Sciatic nerve (tissue), 2 donors: ENCODE measurements at regions not wholly inside any gene's neighbourhood (a gene's known extent, or its start where the extent isn't known, plus 50 kb on each side); places are given as distances from the start of the nearest gene placed in this dataset.

Source experiments
- ATAC-seq: fragments of 200-7000 bp; cut with Tn5 transposase; one replicate; pipeline ENCODE4 v1.9.1; 2020; ENCODE audit warnings: mild to moderate bottlenecking, moderate library complexity
- DNase-seq: peaks from one replicate; pipeline ENCODE4 v3.0.0-alpha.2; 2020; ENCODE audit warnings: low spot score
- intact Hi-C: fragments of 100-400 bp; cut with DNase I; formaldehyde crosslinking; loops from one replicate; pipeline ENCODE4 v1.14.2; 2022
- donor health status: DM: no; HTN: no; CAD: no.
- donor health status: DM: no; HTN: no; CAD: no.

DNA sequence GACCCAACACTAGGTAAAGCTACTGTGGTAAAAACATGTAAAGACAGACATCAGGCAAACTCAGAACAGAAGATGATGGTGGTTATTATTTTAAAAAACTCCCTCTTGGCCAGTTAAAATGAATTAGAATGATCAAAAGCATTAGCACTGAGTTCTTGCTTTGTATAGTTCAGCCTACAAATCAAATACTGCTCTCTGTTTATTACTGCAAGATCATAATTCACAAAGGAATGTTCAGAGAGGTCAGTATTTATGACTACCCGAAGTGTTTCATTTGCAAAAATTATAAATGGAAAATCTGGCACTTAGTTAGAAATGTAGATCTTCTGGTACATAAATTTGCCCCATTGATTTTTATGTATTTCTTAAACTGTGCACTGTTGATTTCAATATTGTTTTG is 140.3 kb upstream of the PPP2R2B start:
- intact Hi-C loops, result no loop called here
- no peak for ATAC-seq

DNA sequence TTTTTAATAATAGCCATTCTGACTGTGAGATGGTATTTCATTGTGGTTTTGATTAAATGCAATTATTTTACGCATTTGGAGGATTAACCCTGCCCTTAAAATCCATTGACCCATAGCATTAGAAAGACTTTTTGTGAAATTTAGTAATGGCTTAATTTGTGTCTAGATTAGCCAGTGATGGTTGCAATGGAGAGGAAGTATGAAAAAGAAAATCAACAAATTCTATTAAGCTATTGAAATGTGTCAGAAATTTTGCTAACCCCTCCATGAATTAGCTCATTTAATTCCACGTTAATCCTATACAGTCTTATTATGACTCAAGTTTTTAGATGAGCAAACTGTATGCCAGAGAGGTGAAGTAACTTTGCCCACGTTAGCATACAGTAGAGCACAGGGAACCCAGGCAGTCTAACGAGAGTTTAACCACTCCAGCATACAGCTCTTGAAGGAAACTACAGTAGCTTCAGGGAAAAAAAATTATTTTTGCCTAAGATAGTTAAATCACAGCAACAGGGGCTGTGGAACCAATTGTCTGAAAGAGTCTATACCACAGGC is 158.2 kb upstream of the PPP2R2B start:
- DNase-seq (no peak), ATAC-seq (no peak)
- intact Hi-C loops, result no loop called here

More for the DNA sequence above, 140.3 kb upstream of the PPP2R2B start:
- no peak for DNase-seq

- no peak for DNase-seq
- no peak for ATAC-seq
- intact Hi-C loops, result no loop called here
Observed at GRCh38 chr5:147037515-147038205, 159.1 kb upstream of the PPP2R2B start.

DNA sequence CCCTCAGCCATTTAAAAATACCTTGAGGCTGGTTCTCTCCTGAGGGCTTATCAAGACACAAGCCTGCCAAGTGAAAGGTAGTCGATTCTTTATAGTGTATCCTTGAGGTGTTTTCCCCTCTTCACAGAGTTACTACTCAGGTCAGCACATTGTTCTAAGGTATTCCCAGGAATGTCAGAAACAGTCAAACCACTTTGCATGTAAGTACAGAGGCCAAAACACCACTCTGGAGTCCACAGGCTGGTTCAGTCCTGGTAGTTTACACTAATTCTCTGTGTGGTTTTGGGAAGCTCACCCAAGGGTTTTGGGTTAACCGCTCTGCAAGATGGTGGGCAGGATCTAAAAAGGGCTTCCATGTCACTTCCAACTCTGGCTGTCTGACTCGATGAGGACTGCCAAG is 162.3 kb upstream of the PPP2R2B start:
- intact Hi-C loops, result loop anchor here (10.0 kb wide), 1 partner anchor 134 kb away; no protein-coding TSS in a partner anchor
- ATAC-seq (no peak), DNase-seq (no peak)

GRCh38 chr5:147044572-147045273 is 166.2 kb upstream of the PPP2R2B start:
- intact Hi-C loops, result loop anchor here (10.0 kb wide), 1 partner anchor 130 kb away; no protein-coding TSS in a partner anchor
- DNase-seq, result no peak
- no peak for ATAC-seq

DNA sequence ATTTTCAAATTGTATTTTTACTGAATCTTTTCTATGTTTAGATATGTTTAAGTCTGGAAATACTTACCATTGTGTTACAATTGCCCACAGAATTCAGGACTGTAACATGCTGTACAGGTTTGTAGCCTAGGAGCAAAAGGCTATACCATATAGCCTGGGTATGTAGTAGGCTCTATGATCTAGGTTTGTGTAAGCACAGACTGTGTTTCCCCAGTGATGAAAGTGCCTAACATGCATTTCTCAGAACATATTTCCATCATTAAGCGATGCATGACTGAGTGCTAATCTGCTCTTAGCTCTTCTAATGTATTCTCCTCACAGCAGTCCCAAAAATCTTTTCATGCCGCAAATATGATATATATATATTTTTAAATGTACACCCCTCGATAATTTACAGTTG is 166.7 kb upstream of the PPP2R2B start:
- no peak for ATAC-seq

DNA sequence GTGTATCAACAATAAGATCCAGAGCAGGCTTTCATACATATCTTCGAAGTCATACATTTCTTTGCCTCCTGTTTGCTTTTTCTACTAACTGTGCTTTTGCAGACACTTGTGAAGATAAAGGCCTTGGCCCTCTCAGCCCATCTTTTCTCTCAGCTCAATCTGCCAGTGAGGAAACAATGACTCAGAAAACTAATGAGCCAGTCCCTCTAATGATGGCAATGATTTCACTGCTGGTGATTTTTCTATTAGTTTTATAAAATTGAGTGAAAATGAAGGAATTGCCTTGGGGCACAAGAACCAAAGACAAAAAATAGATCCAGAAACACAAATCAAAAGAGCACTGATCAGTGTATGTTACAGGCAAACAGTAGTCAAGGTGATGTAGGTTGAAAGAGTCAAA is 167.7 kb upstream of the PPP2R2B start:
- ATAC-seq, result no peak

More for the DNA sequence above, 166.7 kb upstream of the PPP2R2B start:
- intact Hi-C loops, result loop anchor here (10.0 kb wide), 1 partner anchor 130 kb away; no protein-coding TSS in a partner anchor
- no peak for DNase-seq

GRCh38 chr5:147046894-147047293 is 168.3 kb upstream of the PPP2R2B start:
- no peak for DNase-seq
- intact Hi-C loops, result loop anchor here (10.0 kb wide), 1 partner anchor 128 kb away; no protein-coding TSS in a partner anchor
- ATAC-seq, result no peak

More for the DNA sequence above, 167.7 kb upstream of the PPP2R2B start:
- intact Hi-C loops, result loop anchor here (10.0 kb wide), 1 partner anchor 129 kb away; no protein-coding TSS in a partner anchor
- no peak for DNase-seq

DNA sequence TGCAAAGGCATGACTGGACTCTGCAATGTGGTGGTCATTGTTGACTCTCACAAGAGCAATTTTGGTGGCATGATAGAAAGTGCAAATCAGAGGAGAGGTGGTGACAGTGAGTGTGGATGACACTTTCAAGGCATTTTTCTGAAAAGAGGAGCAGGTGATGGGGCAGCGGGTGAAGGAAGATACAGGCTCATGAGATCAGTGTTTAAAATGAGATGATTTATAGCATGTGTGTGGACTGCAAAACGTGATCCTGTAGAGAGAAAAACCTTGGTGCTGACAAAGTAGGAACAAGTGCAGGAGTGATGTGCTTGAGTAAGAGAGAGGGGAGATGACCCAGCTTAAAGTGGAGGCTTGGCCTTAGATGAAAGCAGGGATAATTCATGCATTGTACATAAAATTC is 171.2 kb upstream of the PPP2R2B start:
- DNase-seq, result no peak
- intact Hi-C loops, result loop anchor here (10.0 kb wide), 1 partner anchor 125 kb away; no protein-coding TSS in a partner anchor
- no peak for ATAC-seq

GRCh38 chr5:147050172-147050571 is 171.6 kb upstream of the PPP2R2B start:
- no peak for DNase-seq
- ATAC-seq, result no peak
- intact Hi-C loops, result no loop called here

DNA sequence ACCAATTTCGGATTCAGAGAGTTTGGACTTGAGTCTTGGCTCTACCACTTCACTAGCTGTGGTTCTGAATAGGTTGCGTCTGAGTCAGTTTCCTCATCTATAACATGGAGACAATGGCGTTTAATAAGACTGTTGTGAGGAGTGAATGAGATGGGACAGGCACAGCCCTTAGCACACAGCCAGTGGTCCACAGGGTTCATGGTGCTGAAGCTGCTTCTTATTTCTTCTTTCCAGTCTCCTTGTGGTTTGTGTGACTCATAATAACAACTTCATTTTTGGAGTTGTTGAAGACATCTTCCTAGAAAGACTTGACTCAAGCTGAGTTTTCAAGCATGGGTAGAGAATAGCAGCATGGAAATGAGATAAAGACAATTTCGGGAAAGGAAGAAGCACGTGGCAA is 172.6 kb upstream of the PPP2R2B start:
- intact Hi-C loops, result no loop called here
- ATAC-seq (no peak), DNase-seq (no peak)

DNA sequence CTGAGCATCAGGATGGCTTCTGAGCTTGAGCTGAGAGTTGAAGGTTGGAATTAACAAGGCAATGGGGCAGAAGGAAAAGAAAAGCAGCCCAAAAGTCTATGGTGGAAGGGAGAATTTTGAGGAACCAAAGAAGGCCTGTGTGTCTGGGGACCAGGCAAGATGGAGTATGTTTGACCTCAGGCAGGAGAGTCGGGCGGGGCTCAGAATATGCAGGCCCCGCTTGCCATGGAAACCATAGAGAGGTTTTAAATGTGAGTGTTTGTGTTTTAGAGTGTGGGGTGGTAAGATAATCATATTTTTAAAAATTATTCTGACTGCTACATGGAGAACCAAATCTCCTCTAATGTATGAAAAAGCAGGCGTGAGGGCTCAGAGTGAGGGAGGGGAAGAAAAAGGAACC is 174.0 kb upstream of the PPP2R2B start:
- DNase-seq, result no peak
- intact Hi-C loops, result no loop called here

DNA sequence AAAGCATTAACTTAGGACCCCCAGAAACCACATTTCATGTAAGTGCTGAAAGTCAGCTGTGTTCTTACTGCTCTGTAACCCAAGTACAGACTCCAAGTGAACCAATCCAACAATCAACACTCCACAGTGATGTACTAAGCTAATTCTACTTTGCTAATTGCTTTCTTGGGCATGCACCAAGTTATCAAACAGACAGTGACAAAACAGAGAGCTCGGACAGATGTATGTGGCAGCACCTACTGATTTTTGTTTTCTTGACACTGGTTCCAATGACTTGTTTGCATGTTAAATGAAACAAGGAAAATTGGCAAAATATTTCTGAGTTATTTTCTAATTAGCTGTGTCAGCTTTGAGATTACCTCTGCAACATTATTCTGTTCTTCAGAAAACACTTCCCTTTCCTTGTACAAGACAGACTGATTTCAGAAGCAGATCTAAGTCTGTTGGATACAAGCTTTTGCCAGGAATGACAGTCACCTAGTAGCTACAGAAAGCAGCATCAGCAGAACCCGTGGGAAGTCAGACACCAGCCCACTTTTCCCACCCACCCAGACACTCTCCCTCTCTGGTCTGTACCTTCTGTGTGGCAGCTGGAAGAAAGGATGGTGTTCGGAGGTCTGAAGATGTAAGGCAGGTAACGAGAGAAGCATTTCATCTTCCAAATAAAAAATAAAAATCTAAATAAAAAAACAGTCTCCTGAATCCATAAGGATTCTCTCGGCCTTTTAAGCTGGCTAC is 176.7 kb upstream of the PPP2R2B start:
- intact Hi-C loops, result no loop called here
- no peak for DNase-seq
- no peak for ATAC-seq

More for the DNA sequence above, 174.0 kb upstream of the PPP2R2B start:
- no peak for ATAC-seq

- DNase-seq, result no peak
- intact Hi-C loops, result no loop called here
- ATAC-seq, result peak; percentile 67
Observed at GRCh38 chr5:147055850-147056566, 177.5 kb upstream of the PPP2R2B start.

DNA sequence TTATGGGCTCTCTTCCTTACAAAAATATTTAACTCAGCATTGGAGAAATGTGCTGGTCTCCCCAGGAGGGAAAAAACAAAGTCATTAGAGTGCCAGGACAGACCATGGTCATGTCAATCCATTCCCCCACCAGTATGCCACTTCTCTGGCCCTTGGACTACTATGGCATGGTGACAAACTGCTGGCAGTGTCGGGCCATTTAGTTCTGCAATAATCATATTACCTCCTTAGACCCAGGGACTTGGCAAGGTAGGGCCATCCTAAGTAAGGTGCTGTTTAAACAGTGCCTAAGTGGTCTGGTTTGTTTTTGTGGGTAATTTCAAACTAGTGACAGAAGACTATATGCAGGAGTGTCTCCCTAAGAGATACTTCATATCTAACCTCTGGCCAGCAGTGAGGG is 177.8 kb upstream of the STK32A start:
- no peak for ATAC-seq
- DNase-seq, result no peak
- intact Hi-C loops, result no loop called here

GRCh38 chr5:147061431-147061830 is 173.4 kb upstream of the STK32A start:
- intact Hi-C loops, result no loop called here
- DNase-seq, result no peak
- ATAC-seq, result no peak

- DNase-seq, result no peak
- intact Hi-C loops, result no loop called here
- ATAC-seq, result no peak
Observed at GRCh38 chr5:147062427-147062826, 172.4 kb upstream of the STK32A start.

- ATAC-seq (no peak), DNase-seq (no peak)
- intact Hi-C loops, result no loop called here
Observed at GRCh38 chr5:147063943-147064342, 170.9 kb upstream of the STK32A start.

DNA sequence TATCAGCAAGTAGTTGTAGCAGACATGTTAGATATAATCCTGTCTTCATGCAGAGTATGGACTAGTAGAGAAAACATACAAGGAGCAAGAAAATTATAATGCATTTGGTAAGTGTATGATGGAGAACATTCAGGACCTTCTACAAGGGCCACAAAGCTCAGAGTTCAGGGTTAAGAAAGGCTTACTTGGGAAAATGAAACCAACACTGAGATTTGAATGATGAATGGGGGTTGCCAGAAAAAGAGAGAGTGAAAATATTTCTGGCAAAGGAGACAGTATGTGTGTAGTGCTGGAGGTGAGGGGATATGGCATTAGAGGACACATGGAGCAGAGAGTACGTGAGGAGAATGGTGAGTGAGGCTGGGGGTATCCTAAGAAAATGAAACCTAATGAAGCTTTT is 169.8 kb upstream of the STK32A start:
- DNase-seq (no peak), ATAC-seq (no peak)
- intact Hi-C loops, result no loop called here
